ENCODE measurements at regions not wholly inside any gene's neighbourhood (a gene's known extent, or its start where the extent isn't known, plus 50 kb on each side); places are given as distances from the start of the nearest gene placed in this dataset.

GRCh38 chr4:7121866-7122653 is 54.2 kb upstream of the GRPEL1 start:
- TF ChIP-seq CTCF (IDR thresholded peaks at IDR 0.05) (no peak), POLR2A (IDR thresholded peaks at IDR 0.05) (no peak)

Measured in adrenal gland (tissue), 5 donors.